ENCODE measurements at regions not wholly inside any gene's neighbourhood (a gene's known extent, or its start where the extent isn't known, plus 50 kb on each side); places are given as distances from the start of the nearest gene placed in this dataset.
"Not testable (repeated sequence)": the region's sequence is repeated elsewhere in the genome, so short reads cannot be mapped to it uniquely, and the experiment has no call there.

GRCh38 chr18:10247742-10248082, 206.7 kb upstream of the APCDD1 start:
- no peak for DNase-seq (ENCODE audit: extremely low read depth in 1 of 11, low read depth in 9 of 11, low spot score in 4 of 11)

GRCh38 chr18:10248738-10249137, 205.7 kb upstream of the APCDD1 start:
- DNase-seq (ENCODE audit: extremely low read depth in 1 of 11, low read depth in 9 of 11, low spot score in 4 of 11), result no peak

GRCh38 chr18:10249270-10249669, 205.2 kb upstream of the APCDD1 start:
- no peak for DNase-seq (ENCODE audit: extremely low read depth in 1 of 11, low read depth in 9 of 11, low spot score in 4 of 11)

- DNase-seq (ENCODE audit: extremely low read depth in 1 of 11, low read depth in 9 of 11, low spot score in 4 of 11), result no peak
These were observed 204.6 kb upstream of the APCDD1 start for GRCh38 chr18:10249801-10250200.

- DNase-seq (ENCODE audit: extremely low read depth in 1 of 11, low read depth in 9 of 11, low spot score in 4 of 11), result no peak
These were observed 201.9 kb upstream of the APCDD1 start for GRCh38 chr18:10252494-10252893.

- DNase-seq (ENCODE audit: extremely low read depth in 1 of 11, low read depth in 9 of 11, low spot score in 4 of 11), result no peak
These were observed 201.3 kb upstream of the APCDD1 start for GRCh38 chr18:10252952-10253705.

- DNase-seq (ENCODE audit: extremely low read depth in 1 of 11, low read depth in 9 of 11, low spot score in 4 of 11), result not testable (repeated sequence)
These were observed 198.2 kb upstream of the APCDD1 start for GRCh38 chr18:10256276-10256675.

GRCh38 chr18:10258836-10259474, 195.5 kb upstream of the APCDD1 start:
- peak in 3 of 11 donors; percentile 26 to 63 (median 50) for DNase-seq (ENCODE audit: extremely low read depth in 1 of 11, low read depth in 9 of 11, low spot score in 4 of 11)

- DNase-seq (ENCODE audit: extremely low read depth in 1 of 11, low read depth in 9 of 11, low spot score in 4 of 11), result no peak
These were observed 194.5 kb upstream of the APCDD1 start for GRCh38 chr18:10259901-10260300.

GRCh38 chr18:10261344-10262276, 192.8 kb upstream of the APCDD1 start:
- no peak for DNase-seq (ENCODE audit: extremely low read depth in 1 of 11, low read depth in 9 of 11, low spot score in 4 of 11)

- no peak for DNase-seq (ENCODE audit: extremely low read depth in 1 of 11, low read depth in 9 of 11, low spot score in 4 of 11)
These were observed 191.9 kb upstream of the APCDD1 start for GRCh38 chr18:10262566-10262965.

GRCh38 chr18:10264260-10264659, 190.2 kb upstream of the APCDD1 start:
- no peak for DNase-seq (ENCODE audit: extremely low read depth in 1 of 11, low read depth in 9 of 11, low spot score in 4 of 11)

GRCh38 chr18:10265560-10266333, 188.7 kb upstream of the APCDD1 start:
- no peak for DNase-seq (ENCODE audit: extremely low read depth in 1 of 11, low read depth in 9 of 11, low spot score in 4 of 11)

GRCh38 chr18:10266334-10266590, 188.2 kb upstream of the APCDD1 start:
- DNase-seq (ENCODE audit: extremely low read depth in 1 of 11, low read depth in 9 of 11, low spot score in 4 of 11), result no peak

- no peak for DNase-seq (ENCODE audit: extremely low read depth in 1 of 11, low read depth in 9 of 11, low spot score in 4 of 11)
These were observed 185.2 kb upstream of the APCDD1 start for GRCh38 chr18:10269261-10269660.

- DNase-seq (ENCODE audit: extremely low read depth in 1 of 11, low read depth in 9 of 11, low spot score in 4 of 11), result no peak
These were observed 184.3 kb upstream of the APCDD1 start for GRCh38 chr18:10270151-10270571.

- DNase-seq (ENCODE audit: extremely low read depth in 1 of 11, low read depth in 9 of 11, low spot score in 4 of 11), result no peak
These were observed 183.0 kb upstream of the APCDD1 start for GRCh38 chr18:10271481-10271880.

- DNase-seq (ENCODE audit: extremely low read depth in 1 of 11, low read depth in 9 of 11, low spot score in 4 of 11), result no peak
These were observed 180.1 kb upstream of the APCDD1 start for GRCh38 chr18:10274301-10274700.

- DNase-seq (ENCODE audit: extremely low read depth in 1 of 11, low read depth in 9 of 11, low spot score in 4 of 11), result no peak
These were observed 178.9 kb upstream of the APCDD1 start for GRCh38 chr18:10275486-10275885.
